MG63 (cell line): ENCODE measurements at regions not wholly inside any gene's neighbourhood (a gene's known extent, or its start where the extent isn't known, plus 50 kb on each side); places are given as distances from the start of the nearest gene placed in this dataset.
"Not testable (repeated sequence)": the region's sequence is repeated elsewhere in the genome, so short reads cannot be mapped to it uniquely, and the experiment has no call there.

Experiments
- DNase-seq: peaks from one replicate; pipeline ENCODE4 v3.0.0-alpha.2; 2020
- H3K27me3 ChIP-seq: fragments of 250-450 bp; sonication (Bioruptor Pico); 2 replicates; pipeline ENCODE4 v1.5.1; 2020; ENCODE audit warnings: mild to moderate bottlenecking, moderate library complexity
- H3K36me3 ChIP-seq: fragments of 250-450 bp; sonication (Bioruptor Pico); 2 replicates; pipeline ENCODE4 v1.5.1; 2020; ENCODE audit warnings: mild to moderate bottlenecking, moderate library complexity
- H3K4me3 ChIP-seq: fragments of 250-450 bp; sonication (Bioruptor Pico); 2 replicates; pipeline ENCODE4 v1.5.1; 2020; ENCODE audit warnings: mild to moderate bottlenecking, moderate library complexity
- H3K9me3 ChIP-seq: fragments of 250-450 bp; sonication (Bioruptor Pico); 2 replicates; pipeline ENCODE4 v1.5.1; 2020; ENCODE audit warnings: mild to moderate bottlenecking, moderate library complexity

DNA sequence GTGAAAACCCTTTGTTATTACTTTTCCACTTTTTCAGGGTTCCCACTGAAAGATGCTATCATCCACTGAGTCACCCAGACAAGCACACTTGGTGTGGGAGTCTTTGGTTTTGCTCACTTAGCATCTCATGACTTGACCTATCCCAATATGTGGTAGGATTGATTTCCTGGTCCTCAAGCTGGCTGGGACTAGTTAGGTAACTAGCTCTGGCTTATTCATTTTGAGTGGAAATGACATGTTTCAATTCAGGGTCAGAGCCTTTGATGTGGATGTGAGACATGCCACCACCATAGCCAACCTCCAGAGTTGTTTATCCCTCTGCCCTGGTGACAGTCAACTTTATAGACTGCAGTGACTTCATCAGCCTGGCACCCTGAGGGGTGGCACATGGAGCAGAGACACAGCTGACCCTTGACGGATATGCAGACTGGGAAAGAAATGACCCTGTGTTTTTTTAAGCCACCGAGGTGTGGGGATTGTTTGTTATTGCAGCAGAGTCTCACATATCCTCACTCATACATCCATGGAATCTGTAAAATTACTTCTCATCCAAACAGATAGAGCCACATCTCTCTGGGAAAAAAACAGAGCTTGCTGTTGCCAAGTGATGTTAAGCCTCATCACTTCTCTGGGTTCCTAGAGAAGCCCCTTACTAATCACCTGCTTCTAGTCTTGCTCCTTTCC lies 699.9 kb downstream of the MATN1 start:
- no peaks in the 10 kb centered on the region for H3K9me3 ChIP-seq
- H3K27me3 ChIP-seq, result no peaks in the 10 kb centered on the region
- no peak for DNase-seq
- no peaks in the 10 kb centered on the region for H3K36me3 ChIP-seq
- no peak overlapping the region for H3K4me3 ChIP-seq

DNA sequence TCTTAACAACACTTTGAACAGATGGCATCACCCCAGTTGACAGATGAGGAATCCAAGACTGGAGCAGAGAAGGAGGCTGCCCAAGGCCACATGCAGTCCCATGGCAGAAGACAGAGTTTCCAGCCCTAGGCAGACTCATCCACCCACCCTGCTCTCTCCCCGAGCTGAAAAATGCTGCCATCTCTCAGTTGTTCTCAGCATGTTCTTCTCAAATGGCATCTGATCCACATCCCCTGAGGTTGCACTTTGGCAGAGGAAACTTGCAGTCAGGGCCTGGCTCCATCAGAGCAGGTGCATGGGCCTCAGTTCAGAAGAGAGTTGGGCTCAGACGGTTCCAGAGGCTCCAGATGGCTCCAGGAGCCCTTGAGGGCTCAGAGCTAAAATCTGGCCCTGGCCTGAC lies 709.4 kb downstream of the MATN1 start:
- Histone ChIP-seq H3K4me3 (no peak overlapping the region), H3K36me3 (no peaks in the 10 kb centered on the region), H3K9me3 (no peaks in the 10 kb centered on the region), H3K27me3 (no peaks in the 10 kb centered on the region)
- DNase-seq, result no peak

DNA sequence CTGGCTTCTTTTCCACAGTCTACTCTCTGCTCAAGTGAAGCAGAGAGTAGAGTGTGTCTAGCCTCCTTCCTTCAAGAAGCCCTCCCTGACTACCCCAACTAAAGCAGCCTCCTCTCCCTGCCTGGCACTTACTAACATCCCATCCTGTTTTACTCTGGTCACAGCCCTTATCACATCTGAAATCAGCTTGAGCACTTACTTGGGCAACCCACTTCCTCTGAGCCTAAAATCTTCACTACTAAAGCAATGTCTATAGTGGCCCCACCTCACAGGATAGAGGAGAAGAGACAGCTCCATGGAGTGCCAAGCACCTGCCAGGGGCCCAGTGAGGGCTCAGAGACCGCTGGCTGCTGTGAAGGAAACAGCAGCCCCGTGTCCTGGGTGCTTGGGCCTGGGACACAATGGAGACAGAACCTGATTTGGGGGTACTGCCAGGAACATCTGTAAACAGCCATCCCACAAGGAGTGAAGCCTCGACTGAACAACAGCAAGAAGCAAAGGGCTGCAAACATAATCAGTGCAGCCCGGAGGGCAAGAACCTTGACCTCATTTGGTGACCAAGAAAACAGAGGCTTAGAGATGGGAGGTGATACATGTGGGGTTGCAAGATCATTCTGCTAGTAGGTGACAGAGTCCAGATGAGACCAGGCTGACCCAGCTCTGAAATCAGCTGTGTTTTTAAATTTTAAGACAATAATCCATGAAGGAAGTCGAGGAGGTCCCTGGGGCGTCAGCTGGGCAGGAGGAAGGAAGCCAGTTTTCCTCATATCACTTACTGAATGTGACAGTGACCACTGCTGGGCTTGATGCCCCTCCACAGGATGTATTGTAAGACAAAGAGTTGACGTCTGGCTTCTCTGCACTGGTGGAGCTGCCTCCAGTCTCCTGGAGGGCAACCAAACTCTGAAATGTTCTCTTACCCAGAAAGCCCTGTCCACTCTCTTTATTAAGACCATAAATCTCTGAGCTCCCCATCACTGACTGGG lies 710.6 kb downstream of the MATN1 start:
- no peak for DNase-seq
- no peaks in the 10 kb centered on the region for H3K27me3 ChIP-seq
- H3K4me3 ChIP-seq, result no peak overlapping the region
- no peaks in the 10 kb centered on the region for H3K9me3 ChIP-seq
- H3K36me3 ChIP-seq, result no peaks in the 10 kb centered on the region

DNA sequence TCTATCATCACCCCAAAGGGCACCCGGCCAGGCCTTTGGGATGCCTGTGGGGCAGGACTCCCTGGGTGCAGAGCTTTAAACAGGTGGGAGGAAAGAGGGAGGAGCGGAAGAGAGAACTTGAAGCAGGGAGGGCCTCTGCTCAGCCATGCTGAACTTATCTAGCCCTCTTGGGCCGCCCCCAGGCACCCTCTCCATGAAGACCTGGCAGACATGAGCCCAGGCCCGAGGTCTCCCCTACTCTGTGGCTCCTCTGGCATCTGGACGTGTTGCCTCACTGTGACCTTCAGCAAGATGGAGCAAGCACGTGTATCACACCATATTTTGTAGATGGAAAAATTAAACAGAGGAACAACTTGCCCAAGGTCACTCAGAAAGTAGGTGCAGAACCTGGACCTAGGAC lies 711.4 kb downstream of the MATN1 start:
- H3K27me3 ChIP-seq, result no peaks in the 10 kb centered on the region
- no peak for DNase-seq
- H3K9me3 ChIP-seq, result no peaks in the 10 kb centered on the region

DNA sequence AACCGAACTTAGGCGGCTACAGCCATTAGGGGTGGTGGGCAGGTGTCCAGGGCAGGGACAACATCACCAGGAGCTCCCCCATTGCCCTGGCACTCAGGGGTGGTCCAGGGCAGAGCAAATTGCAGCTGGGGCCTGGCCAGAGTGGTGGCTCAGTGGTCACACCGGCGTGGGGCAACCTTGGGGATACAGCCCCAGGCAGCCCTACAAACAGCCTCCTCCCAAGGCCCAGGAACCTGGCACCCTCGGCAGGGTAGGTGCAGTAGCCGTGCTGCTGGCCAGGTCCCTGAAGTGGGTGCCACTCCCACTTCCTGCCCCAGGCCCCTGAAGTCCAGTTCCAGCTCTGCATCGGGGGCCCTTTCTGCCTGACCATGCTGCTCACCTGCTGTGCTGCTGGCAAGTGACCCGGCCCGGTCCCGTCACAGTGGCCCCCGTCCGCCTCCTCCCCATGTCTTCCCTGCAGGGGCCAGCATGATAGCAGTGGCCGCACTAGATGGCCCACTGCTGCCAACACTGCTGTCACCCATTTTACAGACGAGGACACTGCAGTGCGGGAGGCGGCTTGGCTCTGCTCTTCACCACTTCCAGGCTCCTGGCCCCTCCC lies 712.8 kb downstream of the MATN1 start:
- no peaks in the 10 kb centered on the region for H3K36me3 ChIP-seq
- no peak overlapping the region for H3K4me3 ChIP-seq
- DNase-seq, result no peak
- H3K9me3 ChIP-seq, result no peaks in the 10 kb centered on the region
- H3K27me3 ChIP-seq, result no peaks in the 10 kb centered on the region

More for the DNA sequence above, 711.4 kb downstream of the MATN1 start:
- Histone ChIP-seq H3K36me3 (no peaks in the 10 kb centered on the region), H3K4me3 (no peak overlapping the region)

DNA sequence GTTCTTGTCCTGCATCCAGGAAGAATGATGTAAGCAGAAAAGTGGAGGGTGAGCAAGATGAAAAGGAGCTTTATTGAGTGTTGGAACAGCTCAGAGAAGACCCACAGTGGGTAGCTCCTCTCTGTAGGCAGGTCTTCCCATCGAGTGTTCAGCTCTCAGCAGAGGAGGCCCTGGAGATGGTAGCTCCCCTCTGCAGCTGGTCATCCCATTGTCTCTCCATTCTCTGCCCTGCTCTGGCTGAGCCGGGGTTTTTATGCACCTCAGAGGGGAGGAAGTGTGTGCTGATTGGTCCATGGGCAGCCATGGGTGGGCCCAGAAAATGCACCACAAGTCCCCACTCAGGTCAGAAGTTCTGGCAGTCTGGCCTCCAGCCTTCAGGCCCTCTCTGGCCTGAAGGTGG lies 713.7 kb downstream of the MATN1 start:
- no peaks in the 10 kb centered on the region for H3K36me3 ChIP-seq
- H3K9me3 ChIP-seq, result no peaks in the 10 kb centered on the region
- DNase-seq, result no peak
- no peaks in the 10 kb centered on the region for H3K27me3 ChIP-seq
- no peak overlapping the region for H3K4me3 ChIP-seq

DNA sequence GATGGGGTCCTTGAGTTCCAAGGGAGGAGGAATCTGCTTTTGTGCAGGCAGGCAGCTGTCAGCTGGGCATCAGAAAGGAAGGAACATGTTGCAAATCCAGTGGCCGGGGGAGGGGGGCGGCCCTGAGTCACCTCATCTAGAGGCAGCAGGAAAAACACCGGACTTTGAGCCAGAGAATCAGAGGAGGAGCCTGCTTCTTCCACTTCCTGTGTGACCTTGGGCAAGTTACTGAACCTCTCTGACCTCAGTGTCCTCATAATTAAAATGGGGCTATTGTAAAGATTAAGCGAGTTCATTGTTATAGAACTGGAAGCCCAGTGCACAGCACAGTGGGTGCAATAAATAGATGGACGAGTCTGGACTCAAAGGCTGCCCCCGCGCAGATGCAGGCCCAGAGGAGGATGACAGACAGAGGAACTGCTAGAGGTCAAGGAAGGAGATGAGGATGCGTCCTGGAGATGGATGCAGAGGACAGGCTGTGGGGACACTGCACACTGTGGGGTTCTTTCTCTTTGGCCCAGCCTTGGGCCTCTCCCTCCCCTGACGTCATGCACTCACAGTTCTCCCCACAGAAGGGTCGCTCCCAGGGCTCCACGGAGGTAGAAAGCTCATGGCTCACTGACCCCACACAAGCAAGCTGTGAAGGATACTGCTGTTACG lies 714.3 kb downstream of the MATN1 start:
- Histone ChIP-seq H3K27me3 (no peaks in the 10 kb centered on the region), H3K9me3 (no peaks in the 10 kb centered on the region), H3K36me3 (no peaks in the 10 kb centered on the region), H3K4me3 (no peak overlapping the region)
- peak; percentile 61 for DNase-seq

DNA sequence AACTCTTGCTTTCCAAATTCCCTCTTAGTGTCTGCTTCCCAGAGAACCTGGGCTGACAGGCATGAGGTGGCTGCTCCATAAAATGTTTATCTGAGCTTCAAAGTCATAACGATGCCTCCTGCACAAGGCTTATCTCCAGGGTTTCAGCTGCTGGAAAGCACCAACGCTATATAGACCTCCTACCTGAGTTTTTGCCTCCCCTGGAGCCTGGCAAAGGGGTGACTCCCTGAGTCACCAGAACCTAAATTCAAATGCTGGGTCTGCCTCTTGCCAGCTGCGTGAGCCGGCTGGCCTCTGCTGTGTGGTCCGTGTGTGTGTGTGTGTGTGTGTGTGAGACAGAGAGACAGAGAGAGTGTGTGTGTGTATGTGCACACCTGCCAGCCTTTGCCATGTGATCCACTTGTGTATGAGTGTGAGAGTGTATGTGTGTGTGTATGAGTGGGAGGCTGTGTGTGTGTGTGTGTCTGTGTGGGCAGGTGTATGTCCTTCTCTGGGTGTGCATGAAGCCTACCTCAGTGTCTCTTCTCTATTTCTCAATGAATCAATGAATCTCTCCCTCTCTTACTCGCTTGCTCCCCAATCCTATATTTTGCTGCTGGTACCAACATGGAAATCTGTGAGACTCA lies 714.9 kb downstream of the MATN1 start:
- Histone ChIP-seq H3K36me3 (no peaks in the 10 kb centered on the region), H3K27me3 (no peaks in the 10 kb centered on the region), H3K4me3 (no peak overlapping the region), H3K9me3 (no peaks in the 10 kb centered on the region)
- DNase-seq, result no peak

DNA sequence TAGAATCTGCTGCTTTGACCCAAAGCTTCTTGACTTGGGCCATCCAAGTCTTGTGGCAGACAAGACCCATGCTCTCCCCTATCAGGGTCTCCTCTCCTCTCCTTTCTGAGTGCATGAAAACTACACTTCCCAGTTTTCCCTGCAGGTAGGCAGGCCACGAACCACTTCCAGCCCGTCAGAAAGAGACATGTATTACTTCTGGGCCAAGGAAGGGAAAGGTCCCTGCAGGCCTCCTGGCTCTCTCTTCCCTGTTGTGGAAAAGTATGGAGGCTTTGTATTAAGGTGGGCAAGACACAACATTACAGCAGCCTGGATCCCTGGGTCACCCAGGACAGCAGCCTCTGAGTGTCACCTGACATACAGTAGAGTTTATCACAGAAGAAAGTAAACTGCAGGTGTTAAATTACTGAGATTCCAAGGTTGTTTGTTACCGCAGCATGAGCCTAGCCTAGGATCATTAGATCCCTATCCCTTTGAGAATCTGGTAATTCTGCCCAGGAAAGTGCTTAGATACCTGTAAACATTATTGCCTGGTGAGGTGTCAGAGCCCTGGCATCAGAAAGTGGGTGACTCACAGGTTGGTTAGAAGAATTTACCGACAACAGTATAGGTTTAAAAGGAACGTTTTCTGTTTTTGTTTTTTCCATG lies 717.3 kb downstream of the MATN1 start:
- Histone ChIP-seq H3K4me3 (no peak overlapping the region), H3K36me3 (no peaks in the 10 kb centered on the region), H3K9me3 (no peaks in the 10 kb centered on the region), H3K27me3 (no peaks in the 10 kb centered on the region)
- DNase-seq, result no peak

DNA sequence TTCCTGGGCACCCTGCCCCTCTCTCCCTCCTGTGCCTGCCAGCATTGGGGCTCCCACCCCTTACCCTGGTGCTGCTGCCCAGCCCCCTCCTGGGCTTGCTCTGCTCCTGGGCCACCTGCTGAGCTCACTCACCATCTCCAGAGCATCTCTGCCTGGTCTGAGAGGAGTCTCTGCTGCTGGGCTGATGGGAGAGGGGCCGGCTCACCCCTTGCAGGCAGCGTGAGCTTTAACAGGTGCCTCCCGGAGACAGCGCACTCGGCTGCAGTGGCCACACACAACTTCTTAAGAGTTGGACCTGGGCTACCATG lies 721.7 kb downstream of the MATN1 start:
- DNase-seq, result no peak
- H3K36me3 ChIP-seq, result no peaks in the 10 kb centered on the region
- H3K9me3 ChIP-seq, result no peaks in the 10 kb centered on the region
- no peaks in the 10 kb centered on the region for H3K27me3 ChIP-seq
- H3K4me3 ChIP-seq, result no peak overlapping the region

DNA sequence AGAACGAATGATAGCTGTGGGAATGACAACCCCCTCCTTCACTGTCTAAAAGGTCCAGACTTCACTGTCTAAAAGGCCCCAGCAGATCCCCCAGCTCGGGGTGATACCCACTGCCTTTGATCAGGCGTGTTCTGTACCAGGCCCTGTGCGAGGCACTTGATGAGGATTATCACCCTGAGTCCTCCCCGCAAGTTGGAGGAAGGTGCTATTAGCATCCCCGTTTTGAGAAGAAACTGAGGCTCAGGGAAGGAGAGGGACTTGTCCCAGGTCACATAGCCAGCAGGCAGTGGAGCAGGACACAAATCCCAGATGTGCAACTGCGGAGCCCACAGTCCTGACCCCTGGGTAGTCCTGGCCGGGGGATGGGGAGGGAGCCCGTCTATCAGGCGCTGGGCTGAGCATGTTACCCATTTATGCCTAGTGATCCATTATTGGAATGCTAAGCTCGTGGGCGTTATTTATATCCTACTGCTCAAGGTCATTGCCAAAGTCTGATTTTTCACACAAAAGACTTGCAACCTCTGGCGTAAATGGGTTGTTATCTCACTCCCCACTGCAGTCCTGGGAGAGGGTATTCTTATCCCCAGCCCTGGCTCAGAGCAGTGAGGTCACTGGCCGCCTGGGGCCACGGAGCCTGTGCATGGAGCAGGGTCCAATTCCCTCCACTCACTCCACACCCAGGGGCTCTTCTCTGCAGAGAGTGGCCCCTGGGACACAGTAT lies 722.2 kb downstream of the MATN1 start:
- Histone ChIP-seq H3K4me3 (no peak overlapping the region), H3K27me3 (no peaks in the 10 kb centered on the region), H3K9me3 (no peaks in the 10 kb centered on the region), H3K36me3 (no peaks in the 10 kb centered on the region)
- no peak for DNase-seq

DNA sequence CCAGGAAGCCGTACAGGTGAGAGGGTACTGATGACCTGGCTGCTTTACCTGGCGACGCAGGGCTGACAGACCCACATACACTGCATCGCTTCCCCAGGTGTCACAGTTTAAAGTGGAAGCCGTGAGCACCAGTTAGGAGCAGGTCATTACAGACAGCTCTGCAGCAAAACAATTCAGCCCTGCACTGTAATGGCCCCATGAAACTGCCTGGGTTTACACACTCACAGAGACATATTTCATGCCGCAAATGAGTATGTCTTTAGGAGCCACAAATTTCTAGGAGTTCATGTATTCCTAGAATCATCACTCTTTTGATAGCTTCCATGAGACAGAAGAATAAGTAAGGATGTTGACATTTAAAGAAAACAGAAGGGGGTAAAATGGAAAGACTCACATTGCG lies 723.1 kb downstream of the MATN1 start:
- Histone ChIP-seq H3K27me3 (no peaks in the 10 kb centered on the region), H3K4me3 (no peak overlapping the region), H3K9me3 (no peaks in the 10 kb centered on the region), H3K36me3 (no peaks in the 10 kb centered on the region)
- DNase-seq, result no peak

DNA sequence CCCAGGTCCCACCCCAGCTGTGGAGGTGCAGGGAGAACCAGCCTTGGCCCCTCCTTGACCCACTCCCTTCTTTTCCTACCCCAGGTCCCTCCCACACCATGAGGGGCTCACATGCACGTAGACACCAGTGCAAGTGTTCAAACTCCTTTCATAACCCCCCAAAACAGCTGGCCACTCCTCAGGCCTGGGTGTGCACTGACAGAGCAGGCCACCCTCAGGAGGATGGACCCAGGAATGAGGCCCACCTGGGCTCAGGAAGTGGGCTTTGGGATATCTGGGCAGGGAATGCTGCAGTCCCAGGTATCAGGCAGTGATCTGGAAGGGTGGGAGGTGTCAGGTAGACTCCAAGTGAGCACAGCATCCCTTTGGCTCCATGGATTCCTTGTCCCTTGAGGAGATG lies 723.8 kb downstream of the MATN1 start:
- no peaks in the 10 kb centered on the region for H3K27me3 ChIP-seq
- no peak for DNase-seq
- no peaks in the 10 kb centered on the region for H3K9me3 ChIP-seq
- H3K4me3 ChIP-seq, result no peak overlapping the region
- no peaks in the 10 kb centered on the region for H3K36me3 ChIP-seq

DNA sequence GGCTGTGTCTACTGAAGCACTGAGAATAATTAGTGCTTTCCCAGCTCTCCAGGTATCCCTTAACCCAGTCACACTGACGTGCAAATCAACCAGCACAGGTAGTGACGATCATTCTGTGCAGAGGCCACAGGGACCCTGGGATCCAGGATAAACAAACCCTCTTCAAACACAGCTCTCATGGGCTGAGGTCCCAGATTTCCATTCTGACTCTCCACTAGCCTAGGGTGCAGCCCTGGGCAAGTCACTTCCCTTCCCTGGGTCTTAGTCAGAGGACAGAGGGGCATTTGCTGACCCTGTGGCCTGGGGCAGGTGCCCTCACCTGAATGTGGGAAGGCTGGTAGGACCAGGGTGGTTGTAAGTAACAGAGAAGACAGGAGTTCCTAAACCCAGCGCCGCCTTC lies 724.7 kb downstream of the MATN1 start:
- DNase-seq, result no peak
- Histone ChIP-seq H3K27me3 (no peaks in the 10 kb centered on the region), H3K9me3 (peaks cover 4% of the 10 kb centered on the region), H3K4me3 (no peak overlapping the region), H3K36me3 (no peaks in the 10 kb centered on the region)

DNA sequence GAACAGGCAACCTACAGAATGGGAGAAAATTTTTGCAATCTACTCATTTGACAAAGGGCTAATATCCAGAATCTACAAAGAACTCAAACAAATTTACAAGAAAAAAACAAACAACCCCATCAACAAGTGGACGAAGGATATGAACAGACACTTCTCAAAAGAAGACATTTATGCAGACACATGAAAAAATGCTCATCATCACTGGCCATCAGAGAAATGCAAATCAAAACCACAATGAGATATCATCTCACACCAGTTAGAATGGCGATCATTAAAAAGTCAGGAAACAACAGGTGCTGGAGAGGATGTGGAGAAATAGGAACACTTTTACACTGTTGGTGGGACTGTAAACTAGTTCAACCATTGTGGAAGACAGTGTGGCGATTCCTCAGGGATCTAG lies 725.6 kb downstream of the MATN1 start:
- H3K4me3 ChIP-seq, H3K9me3 ChIP-seq, DNase-seq, H3K36me3 ChIP-seq, H3K27me3 ChIP-seq: not testable (repeated sequence)

DNA sequence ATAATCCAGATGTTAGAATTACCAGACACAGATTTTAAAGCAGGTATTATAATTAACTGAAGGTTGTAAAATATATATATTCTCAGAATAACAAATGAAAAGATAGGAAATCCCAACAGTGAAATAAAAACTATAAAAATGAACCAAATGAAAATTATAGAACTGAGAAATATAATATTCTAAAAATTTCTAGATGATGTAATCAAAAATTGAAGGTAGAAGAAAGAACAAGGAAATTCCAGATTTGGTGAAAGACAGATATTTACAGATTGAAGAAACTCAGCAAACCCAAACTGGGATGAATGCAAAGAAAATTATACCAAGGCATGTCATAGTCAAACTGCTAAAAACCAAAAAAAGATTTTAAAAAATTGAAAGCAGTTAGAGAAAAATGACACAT lies 729.4 kb downstream of the MATN1 start:
- Histone ChIP-seq H3K36me3 (no peaks in the 10 kb centered on the region), H3K4me3 (no peak overlapping the region), H3K27me3 (no peaks in the 10 kb centered on the region), H3K9me3 (peaks cover 4% of the 10 kb centered on the region)
- no peak for DNase-seq
